ENCODE measurements at regions not wholly inside any gene's neighbourhood (a gene's known extent, or its start where the extent isn't known, plus 50 kb on each side); places are given as distances from the start of the nearest gene placed in this dataset.

DNA sequence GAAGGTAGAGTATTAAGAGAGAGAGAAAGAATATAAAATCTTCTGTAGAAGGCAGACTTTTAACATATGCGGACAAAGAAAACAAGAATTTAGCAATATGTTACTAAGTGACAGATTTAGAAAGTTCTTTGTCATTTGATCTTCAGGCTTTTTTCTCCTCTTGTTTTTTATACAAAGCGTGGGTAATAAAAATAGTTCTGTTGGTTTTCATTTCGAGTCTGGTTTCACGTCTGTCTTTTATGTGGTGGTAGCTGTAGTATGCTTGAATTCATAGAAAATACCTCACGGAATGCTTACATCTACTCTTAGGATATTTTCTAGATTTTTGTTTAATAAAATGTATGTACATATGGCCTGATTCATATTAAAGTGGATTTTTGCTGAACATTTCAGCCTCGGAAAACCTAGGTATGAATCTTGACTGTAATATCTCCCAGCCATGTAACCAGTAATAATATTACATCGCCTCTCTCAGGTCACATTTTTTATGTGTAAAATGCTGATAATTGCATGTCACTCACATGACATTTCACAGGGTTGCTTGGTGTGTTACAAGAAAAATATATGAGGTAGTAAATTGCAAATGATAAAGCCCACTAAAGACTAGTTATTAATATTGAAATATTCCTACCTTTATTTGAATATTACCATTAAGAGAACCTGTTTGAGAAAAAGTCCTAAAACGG lies 72.5 kb upstream of the TAF11L2 start:
- TF ChIP-seq, protein P1, sequence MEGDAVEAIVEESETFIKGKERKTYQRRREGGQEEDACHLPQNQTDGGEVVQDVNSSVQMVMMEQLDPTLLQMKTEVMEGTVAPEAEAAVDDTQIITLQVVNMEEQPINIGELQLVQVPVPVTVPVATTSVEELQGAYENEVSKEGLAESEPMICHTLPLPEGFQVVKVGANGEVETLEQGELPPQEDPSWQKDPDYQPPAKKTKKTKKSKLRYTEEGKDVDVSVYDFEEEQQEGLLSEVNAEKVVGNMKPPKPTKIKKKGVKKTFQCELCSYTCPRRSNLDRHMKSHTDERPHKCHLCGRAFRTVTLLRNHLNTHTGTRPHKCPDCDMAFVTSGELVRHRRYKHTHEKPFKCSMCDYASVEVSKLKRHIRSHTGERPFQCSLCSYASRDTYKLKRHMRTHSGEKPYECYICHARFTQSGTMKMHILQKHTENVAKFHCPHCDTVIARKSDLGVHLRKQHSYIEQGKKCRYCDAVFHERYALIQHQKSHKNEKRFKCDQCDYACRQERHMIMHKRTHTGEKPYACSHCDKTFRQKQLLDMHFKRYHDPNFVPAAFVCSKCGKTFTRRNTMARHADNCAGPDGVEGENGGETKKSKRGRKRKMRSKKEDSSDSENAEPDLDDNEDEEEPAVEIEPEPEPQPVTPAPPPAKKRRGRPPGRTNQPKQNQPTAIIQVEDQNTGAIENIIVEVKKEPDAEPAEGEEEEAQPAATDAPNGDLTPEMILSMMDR (IDR thresholded peaks at IDR 0.05): no peak
- no peak for TF ChIP-seq POLR2A (IDR thresholded peaks at IDR 0.05)
- no peak for TF ChIP-seq EP300 (IDR thresholded peaks at IDR 0.05)
- no peak for TF ChIP-seq POLR2AphosphoS5 (IDR thresholded peaks at IDR 0.05)
